ENCODE measurements at regions not wholly inside any gene's neighbourhood (a gene's known extent, or its start where the extent isn't known, plus 50 kb on each side); places are given as distances from the start of the nearest gene placed in this dataset.
A peak's percentile ranks its signal among the peaks of the same experiment; 100 is the strongest.

DNA sequence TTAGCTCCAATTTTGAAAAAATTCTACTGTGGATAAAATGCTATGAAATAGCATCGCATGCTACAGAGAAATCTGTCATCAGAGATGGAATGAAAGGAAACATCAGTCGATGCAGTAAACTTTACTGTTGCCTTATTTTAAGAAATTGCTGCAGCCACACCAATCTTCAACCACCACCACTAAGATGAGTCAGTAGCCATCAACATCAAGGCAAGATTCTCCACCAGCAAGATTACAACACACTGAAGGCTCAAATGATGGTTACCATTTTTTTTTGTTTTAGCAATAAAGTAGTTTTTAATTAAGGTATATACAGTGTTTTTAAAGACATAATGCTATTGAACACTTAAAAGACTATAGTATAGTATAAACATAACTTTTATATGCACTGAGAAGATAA lies 95.6 kb upstream of the JUN start:
- H3K4me3 ChIP-seq (ENCODE audit: low read depth, poor library complexity, severe bottlenecking): no peak overlapping the region
- intact Hi-C loops (cut with DNase I; ENCODE audit: low total_unique reads): no loop called here
- TF ChIP-seq, protein P1, sequence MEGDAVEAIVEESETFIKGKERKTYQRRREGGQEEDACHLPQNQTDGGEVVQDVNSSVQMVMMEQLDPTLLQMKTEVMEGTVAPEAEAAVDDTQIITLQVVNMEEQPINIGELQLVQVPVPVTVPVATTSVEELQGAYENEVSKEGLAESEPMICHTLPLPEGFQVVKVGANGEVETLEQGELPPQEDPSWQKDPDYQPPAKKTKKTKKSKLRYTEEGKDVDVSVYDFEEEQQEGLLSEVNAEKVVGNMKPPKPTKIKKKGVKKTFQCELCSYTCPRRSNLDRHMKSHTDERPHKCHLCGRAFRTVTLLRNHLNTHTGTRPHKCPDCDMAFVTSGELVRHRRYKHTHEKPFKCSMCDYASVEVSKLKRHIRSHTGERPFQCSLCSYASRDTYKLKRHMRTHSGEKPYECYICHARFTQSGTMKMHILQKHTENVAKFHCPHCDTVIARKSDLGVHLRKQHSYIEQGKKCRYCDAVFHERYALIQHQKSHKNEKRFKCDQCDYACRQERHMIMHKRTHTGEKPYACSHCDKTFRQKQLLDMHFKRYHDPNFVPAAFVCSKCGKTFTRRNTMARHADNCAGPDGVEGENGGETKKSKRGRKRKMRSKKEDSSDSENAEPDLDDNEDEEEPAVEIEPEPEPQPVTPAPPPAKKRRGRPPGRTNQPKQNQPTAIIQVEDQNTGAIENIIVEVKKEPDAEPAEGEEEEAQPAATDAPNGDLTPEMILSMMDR (IDR thresholded peaks at IDR 0.05): no peak
- no peak for TF ChIP-seq POLR2A (IDR thresholded peaks at IDR 0.05)
- no peak for DNase-seq (ENCODE audit: low spot score in 2 of 2)
- WGBS, 2 donors: 93 to 98% methylated on average over 2 of the region's 2 CpGs

GRCh38 chr1:58880592-58880991 lies 96.7 kb upstream of the JUN start:
- no peak for DNase-seq (ENCODE audit: low spot score in 2 of 2)
- intact Hi-C loops (cut with DNase I; ENCODE audit: low total_unique reads): no loop called here
- 90 to 100% methylated on average over 2 of the region's 2 CpGs for WGBS, 2 donors
- no peak for TF ChIP-seq POLR2A (IDR thresholded peaks at IDR 0.05)
- TF ChIP-seq, protein P1 (IDR thresholded peaks at IDR 0.05): no peak
- no peak overlapping the region for H3K4me3 ChIP-seq (ENCODE audit: low read depth, poor library complexity, severe bottlenecking)

DNA sequence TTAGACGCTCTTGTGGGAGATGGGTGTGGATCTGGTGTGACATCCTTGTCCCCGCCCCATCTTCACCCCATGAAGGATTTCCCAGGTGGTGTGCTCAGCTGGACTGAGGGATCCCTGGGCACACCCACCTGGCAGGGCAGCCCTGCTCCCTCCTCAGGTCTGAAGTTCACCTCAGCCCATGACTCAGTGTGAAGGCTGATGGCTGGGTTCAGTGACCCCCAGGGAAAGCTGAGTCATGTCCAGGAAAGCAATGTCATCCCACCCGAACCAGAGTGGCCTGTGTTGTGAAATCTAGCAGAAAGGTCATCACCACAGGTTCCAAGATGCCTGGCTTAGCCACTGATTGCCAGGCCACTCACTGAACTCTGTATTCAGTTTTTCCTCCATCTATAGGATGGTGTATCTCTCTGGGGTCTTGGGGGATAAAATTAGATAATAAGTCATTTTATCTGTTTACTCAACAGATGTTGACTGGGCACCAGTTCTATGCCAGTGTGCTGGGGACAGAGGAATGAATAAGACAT lies 97.7 kb upstream of the JUN start:
- WGBS, 2 donors: 71 to 79% methylated on average over 3 of the region's 3 CpGs
- no peak overlapping the region for H3K4me3 ChIP-seq (ENCODE audit: low read depth, poor library complexity, severe bottlenecking)
- intact Hi-C loops (cut with DNase I; ENCODE audit: low total_unique reads): no loop called here
- no peak for DNase-seq (ENCODE audit: low spot score in 2 of 2)
- TF ChIP-seq, protein P1 (IDR thresholded peaks at IDR 0.05): peak in 1 of 3 donors; percentile 71
- TF ChIP-seq POLR2A (IDR thresholded peaks at IDR 0.05): no peak

DNA sequence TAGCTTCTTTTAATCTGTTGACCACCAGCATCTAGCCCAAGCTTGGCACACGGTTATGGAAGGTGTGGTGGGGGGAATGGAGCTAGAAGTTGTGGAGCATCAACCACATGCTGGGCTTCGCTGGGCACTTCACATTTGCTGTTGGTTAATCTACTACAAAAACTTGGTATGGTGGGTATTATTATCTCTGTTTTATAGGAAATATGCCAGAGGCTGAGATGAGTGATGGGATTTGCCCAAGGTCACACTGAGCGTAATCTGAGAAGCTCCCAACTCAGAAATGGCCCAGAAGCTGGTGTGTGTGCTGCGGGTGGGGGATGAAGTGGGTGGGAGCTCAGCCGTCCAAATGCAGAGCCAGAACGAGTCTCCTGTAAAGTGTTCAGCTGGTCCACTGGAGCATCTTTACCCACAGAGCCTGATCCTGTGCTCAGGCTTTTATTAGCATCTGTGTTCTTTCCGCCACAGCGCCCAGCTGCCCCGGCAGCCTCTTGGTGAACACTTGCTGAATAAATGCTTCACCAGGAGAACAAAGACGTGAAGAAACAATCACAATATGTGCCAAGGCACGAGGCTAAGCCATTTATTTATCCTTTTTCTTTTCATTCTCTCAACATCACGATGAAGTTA lies 98.6 kb upstream of the JUN start:
- TF ChIP-seq, protein P1 (IDR thresholded peaks at IDR 0.05): no peak
- TF ChIP-seq POLR2A (IDR thresholded peaks at IDR 0.05): no peak
- H3K4me3 ChIP-seq (ENCODE audit: low read depth, poor library complexity, severe bottlenecking): no peak overlapping the region
- intact Hi-C loops (cut with DNase I; ENCODE audit: low total_unique reads): no loop called here
- 89 to 91% methylated on average over 12 of the region's 12 CpGs for WGBS, 2 donors
- DNase-seq (ENCODE audit: low spot score in 2 of 2): no peak

DNA sequence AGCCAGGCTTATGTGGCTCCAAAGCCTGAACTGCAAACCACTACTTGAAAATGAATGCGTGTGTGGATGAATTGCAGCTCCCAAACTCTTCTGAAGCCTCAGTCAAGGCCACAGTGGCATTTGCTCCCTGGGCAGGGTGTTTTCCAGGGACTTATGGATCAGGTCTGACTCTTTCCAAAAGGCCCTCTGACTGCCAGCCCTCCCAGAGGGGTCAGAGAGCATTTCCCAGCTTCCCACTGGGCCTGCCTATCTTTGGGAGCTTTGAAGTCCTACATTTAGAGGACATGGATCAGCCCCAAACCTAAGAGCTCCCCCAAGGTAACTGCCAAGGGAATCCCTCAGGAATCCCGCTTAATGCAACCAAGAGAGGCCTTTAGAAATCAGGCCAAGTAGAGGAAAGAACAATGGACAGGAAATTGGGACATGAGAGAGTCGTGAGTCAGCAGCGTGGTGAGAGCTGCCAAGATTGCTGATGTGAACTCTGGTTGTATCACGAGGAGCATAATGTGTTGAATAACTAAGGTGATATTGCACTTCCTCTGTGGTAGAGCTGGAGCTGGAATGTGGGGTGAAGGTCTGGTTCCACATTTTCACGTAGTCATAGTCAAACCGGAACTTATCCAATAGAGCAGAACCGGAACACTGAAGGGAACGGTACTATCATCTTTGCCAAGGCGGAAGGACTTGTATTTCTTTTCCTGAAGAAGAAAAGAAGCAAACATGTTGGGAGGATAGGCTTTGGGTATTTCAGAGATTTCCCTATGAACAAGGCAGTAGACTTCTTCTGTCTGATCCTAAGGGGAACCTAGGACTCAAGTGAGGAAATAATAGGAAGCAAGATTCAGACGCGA lies 99.4 kb upstream of the JUN start:
- DNase-seq (ENCODE audit: low spot score in 2 of 2): peak; percentile 85 to 94
- H3K4me3 ChIP-seq (ENCODE audit: low read depth, poor library complexity, severe bottlenecking): no peak overlapping the region
- TF ChIP-seq POLR2A (IDR thresholded peaks at IDR 0.05): no peak
- TF ChIP-seq, protein P1 (IDR thresholded peaks at IDR 0.05): no peak
- intact Hi-C loops (cut with DNase I; ENCODE audit: low total_unique reads): no loop called here
- WGBS, 2 donors: 42 to 52% methylated on average over 12 of the region's 12 CpGs

Data from lower leg skin (tissue), 4 donors.